ENCODE measurements at regions not wholly inside any gene's neighbourhood (a gene's known extent, or its start where the extent isn't known, plus 50 kb on each side); places are given as distances from the start of the nearest gene placed in this dataset.
"Not testable (repeated sequence)": the region's sequence is repeated elsewhere in the genome, so short reads cannot be mapped to it uniquely, and the experiment has no call there.

DNA sequence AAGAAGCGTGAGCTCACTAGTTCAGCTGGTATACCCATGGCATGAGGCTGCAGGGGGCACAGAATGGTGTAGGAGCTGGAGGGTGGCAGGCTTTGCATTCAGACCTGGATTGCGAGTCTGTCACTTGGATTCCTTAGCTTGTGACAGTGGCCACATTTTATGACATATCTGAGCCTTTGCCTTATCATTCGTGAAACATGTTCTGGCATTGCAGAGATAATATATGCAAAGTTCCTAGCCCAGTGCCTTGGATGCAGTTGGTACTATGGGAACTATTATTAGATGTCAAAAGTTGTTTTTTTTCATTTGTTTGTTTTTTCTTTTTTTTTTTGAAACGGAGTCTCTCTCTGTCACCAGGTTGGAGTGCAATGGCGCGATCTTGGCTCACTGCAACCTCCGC lies 230.7 kb upstream of the PRDM1 start:
- WGBS, 2 donors, result 93 to 95% methylated on average over 7 of the region's 7 CpGs
- Histone ChIP-seq H3K4me3 (no peak overlapping the region), H3K4me1 (peaks cover 0 to 5% (median 0%) of the 10 kb centered on the region in 4 donors), H3K27me3 (no peaks in the 10 kb centered on the region), H3K36me3 (no peaks in the 10 kb centered on the region), H3K27ac (no peak overlapping the region), H3K9me3 (no peaks in the 10 kb centered on the region)
- TF ChIP-seq EP300 (IDR thresholded peaks at IDR 0.05), result no peak
- TF ChIP-seq, protein P1, sequence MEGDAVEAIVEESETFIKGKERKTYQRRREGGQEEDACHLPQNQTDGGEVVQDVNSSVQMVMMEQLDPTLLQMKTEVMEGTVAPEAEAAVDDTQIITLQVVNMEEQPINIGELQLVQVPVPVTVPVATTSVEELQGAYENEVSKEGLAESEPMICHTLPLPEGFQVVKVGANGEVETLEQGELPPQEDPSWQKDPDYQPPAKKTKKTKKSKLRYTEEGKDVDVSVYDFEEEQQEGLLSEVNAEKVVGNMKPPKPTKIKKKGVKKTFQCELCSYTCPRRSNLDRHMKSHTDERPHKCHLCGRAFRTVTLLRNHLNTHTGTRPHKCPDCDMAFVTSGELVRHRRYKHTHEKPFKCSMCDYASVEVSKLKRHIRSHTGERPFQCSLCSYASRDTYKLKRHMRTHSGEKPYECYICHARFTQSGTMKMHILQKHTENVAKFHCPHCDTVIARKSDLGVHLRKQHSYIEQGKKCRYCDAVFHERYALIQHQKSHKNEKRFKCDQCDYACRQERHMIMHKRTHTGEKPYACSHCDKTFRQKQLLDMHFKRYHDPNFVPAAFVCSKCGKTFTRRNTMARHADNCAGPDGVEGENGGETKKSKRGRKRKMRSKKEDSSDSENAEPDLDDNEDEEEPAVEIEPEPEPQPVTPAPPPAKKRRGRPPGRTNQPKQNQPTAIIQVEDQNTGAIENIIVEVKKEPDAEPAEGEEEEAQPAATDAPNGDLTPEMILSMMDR (IDR thresholded peaks at IDR 0.05), result no peak
- no peak for TF ChIP-seq POLR2A (IDR thresholded peaks at IDR 0.05)
- no peak for DNase-seq (ENCODE audit: low spot score in 2 of 2)

DNA sequence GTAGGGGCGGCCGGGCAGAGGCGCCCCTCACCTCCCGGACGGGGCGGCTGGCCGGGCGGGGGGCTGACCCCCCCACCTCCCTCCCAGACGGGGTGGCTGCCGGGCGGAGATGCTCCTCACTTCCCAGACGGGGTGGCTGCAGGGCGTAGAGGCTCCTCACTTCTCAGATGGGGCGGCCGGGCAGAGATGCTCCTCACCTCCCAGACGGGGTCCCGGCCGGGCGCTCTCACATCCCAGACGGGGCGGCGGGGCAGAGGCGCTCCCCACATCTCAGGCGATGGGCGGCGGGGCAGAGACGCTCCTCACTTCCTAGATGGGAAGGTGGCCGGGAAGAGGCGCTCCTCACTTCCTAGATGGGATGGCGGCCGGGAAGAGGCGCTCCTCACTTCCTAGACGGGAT lies 232.2 kb upstream of the PRDM1 start:
- H3K4me1 ChIP-seq, result not testable (repeated sequence)
- WGBS, 2 donors, result 98 to 100% methylated on average over 6 to 18 of the region's 33 CpGs

DNA sequence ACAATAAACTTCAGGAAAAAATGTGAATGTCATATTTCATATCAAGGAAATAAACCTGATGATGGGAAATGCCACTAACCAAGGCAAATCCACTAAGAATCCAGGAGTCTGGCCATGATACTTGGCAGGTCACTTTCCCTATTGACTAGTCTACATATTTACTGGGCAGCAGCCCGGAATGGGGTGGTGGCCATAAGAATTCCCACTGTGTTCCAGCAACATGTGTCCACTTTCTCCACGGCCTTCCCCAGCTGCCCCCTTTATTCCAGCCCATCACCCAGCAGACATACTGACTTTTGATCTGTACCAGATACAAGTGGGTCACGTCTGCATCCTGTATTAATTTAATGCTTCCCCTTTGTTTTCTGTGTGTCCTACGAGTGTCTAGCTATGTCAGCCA lies 234.5 kb upstream of the PRDM1 start:
- Histone ChIP-seq H3K36me3 (no peaks in the 10 kb centered on the region), H3K9me3 (no peaks in the 10 kb centered on the region), H3K4me1 (peaks cover 0 to 10% (median 0%) of the 10 kb centered on the region in 4 donors), H3K4me3 (no peak overlapping the region), H3K27me3 (no peaks in the 10 kb centered on the region), H3K27ac (no peak overlapping the region)
- no peak for DNase-seq (ENCODE audit: low spot score in 2 of 2)
- 76 to 81% methylated on average over 4 of the region's 4 CpGs for WGBS, 2 donors
- no peak for TF ChIP-seq POLR2A (IDR thresholded peaks at IDR 0.05)
- TF ChIP-seq EP300 (IDR thresholded peaks at IDR 0.05), result no peak
- TF ChIP-seq, protein P1 (IDR thresholded peaks at IDR 0.05), result no peak

More for the DNA sequence above, 232.2 kb upstream of the PRDM1 start:
- H3K27me3 ChIP-seq; H3K9me3 ChIP-seq; H3K4me3 ChIP-seq; DNase-seq (ENCODE audit: low spot score in 2 of 2); H3K27ac ChIP-seq; H3K36me3 ChIP-seq: not testable (repeated sequence)

DNA sequence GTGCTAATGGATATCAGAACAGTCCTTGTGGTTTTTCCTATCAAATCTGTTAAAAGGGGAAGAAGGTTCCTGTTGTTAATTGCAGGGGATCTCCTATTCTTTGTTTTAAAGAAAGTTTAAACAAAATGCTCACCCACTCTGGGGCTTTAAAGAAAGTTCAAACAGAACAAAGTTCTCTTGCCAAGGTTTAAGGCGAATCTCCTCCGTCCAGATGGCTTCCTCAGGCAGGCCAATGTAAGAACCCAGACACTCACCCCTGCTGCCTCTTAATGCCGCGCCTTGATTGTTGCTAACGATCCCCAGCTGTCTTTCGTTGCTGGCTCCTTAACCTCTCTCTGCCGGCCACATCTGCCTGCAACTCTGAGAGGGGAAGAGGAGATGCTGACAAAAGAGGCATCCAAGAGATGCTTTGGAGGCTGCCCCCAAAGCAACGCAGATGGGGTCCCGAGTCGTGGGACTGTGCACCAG lies 235.0 kb upstream of the PRDM1 start:
- H3K27me3 ChIP-seq, result no peaks in the 10 kb centered on the region

DNA sequence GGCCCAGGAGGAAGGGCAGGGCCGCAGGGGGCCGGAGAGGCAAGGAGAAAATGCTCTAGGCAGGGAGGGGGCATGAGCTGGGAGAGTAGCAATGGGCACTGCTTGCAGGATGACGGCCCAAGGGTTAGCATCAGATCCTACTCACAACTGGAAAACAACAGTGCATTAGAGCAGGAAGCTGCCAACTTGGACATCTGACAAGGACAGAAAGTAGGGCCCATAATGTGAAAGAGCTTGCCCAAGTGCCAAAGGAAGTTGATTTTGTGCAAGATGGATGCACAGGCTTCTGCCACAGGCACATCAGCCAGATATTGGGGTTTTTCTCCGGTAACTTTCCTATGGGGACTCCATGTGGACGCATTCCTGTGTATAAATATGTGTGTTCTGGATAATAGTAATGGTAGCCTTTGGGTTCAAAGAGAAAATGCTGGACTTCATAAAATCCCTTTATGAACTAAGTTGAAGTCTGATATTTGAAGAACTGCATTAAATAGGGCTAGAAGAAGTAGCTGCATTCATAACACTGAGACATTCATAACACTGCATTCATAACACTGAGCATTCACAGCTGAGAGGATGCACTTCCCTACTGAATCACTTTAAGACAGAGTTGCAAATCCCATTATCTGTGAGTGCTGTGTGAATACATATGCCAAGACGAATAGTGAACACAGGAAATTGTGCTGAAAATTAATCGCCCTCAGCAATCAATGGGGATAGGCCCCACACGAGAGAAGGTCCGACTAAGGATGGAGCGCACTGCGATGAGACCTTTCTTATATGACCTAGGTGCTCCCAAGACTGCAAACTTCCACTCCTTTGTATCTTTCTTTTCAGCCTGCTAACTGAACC lies 235.6 kb upstream of the PRDM1 start:
- Histone ChIP-seq H3K9me3 (no peaks in the 10 kb centered on the region), H3K27ac (no peak overlapping the region), H3K4me1 (peaks cover 0 to 10% (median 0%) of the 10 kb centered on the region in 4 donors), H3K4me3 (no peak overlapping the region), H3K36me3 (no peaks in the 10 kb centered on the region), H3K27me3 (no peaks in the 10 kb centered on the region)
- no peak for DNase-seq (ENCODE audit: low spot score in 2 of 2)
- 61 to 64% methylated on average over 11 of the region's 11 CpGs for WGBS, 2 donors
- no peak for TF ChIP-seq EP300 (IDR thresholded peaks at IDR 0.05)
- TF ChIP-seq, protein P1 (IDR thresholded peaks at IDR 0.05), result no peak
- no peak for TF ChIP-seq POLR2A (IDR thresholded peaks at IDR 0.05)

More for the DNA sequence above, 235.0 kb upstream of the PRDM1 start:
- no peak for DNase-seq (ENCODE audit: low spot score in 2 of 2)
- Histone ChIP-seq H3K27ac (no peak overlapping the region), H3K4me1 (peaks cover 0 to 10% (median 0%) of the 10 kb centered on the region in 4 donors), H3K36me3 (no peaks in the 10 kb centered on the region), H3K9me3 (no peaks in the 10 kb centered on the region), H3K4me3 (no peak overlapping the region)
- TF ChIP-seq POLR2A (IDR thresholded peaks at IDR 0.05) (no peak), EP300 (IDR thresholded peaks at IDR 0.05) (no peak)
- TF ChIP-seq, protein P1 (IDR thresholded peaks at IDR 0.05), result no peak
- 56 to 78% methylated on average over 10 of the region's 10 CpGs for WGBS, 2 donors
